Natural killer cell (primary cell): ENCODE measurements at regions not wholly inside any gene's neighbourhood (a gene's known extent, or its start where the extent isn't known, plus 50 kb on each side); places are given as distances from the start of the nearest gene placed in this dataset.

Experiments
- ATAC-seq, 3 donors: fragments of 150-1000 bp in 2 of 3; fragments of 200-7000 bp in 1 of 3; cut with Tn5 transposase; 1 replicate in 1 of 3; 2 replicates in 2 of 3; pipeline ENCODE4 v1.10.0; 2021; ENCODE audit warnings: mild to moderate bottlenecking in 2 of 3, moderate library complexity in 2 of 3
- DNase-seq, 2 donors: peaks; one replicate each; pipeline versions ENCODE4 v3.0.0 to v3.0.0-alpha.2; 2013 to 2021; ENCODE audit warnings: mixed read lengths in 1 of 2
- H3K27ac ChIP-seq: one replicate; pipeline ENCODE4 v1.5.1; 2013; ENCODE audit warnings: mild to moderate bottlenecking, low read length
- H3K27me3 ChIP-seq: one replicate; pipeline ENCODE4 v1.6.1; 2013; ENCODE audit warnings: low read length; ENCODE audit not compliant: control insufficient read depth, insufficient read depth
- H3K36me3 ChIP-seq: one replicate; pipeline ENCODE4 v1.6.1; 2013; ENCODE audit warnings: low read length; ENCODE audit not compliant: control insufficient read depth, insufficient read depth
- H3K4me1 ChIP-seq: one replicate; pipeline ENCODE4 v1.6.1; 2013; ENCODE audit warnings: low read length; ENCODE audit not compliant: control insufficient read depth, insufficient read depth
- H3K4me3 ChIP-seq: one replicate; pipeline ENCODE4 v1.5.1; 2013; ENCODE audit warnings: low read length
- H3K9me3 ChIP-seq: one replicate; pipeline ENCODE4 v1.6.1; 2013; ENCODE audit warnings: low read length; ENCODE audit not compliant: control insufficient read depth, insufficient read depth
- H3K27ac Mint-ChIP-seq, 2 donors: one replicate each; pipeline ENCODE4 v1.8.0; 2022; ENCODE audit warnings: mild to moderate bottlenecking in 2 of 2, mixed read lengths in 2 of 2, moderate library complexity in 1 of 2
- H3K27me3 Mint-ChIP-seq, 2 donors: one replicate each; pipeline ENCODE4 v1.8.0; 2022; ENCODE audit warnings: low read depth in 2 of 2, mixed read lengths in 2 of 2
- H3K36me3 Mint-ChIP-seq: one replicate; pipeline ENCODE4 v1.8.0; 2022; ENCODE audit warnings: mixed read lengths
- H3K4me1 Mint-ChIP-seq, 2 donors: one replicate each; pipeline ENCODE4 v1.8.0; 2022; ENCODE audit warnings: mixed read lengths in 2 of 2
- H3K4me3 Mint-ChIP-seq: one replicate; pipeline ENCODE4 v1.8.0; 2022; ENCODE audit warnings: mild to moderate bottlenecking, moderate library complexity, mixed read lengths
- H3K9me3 Mint-ChIP-seq, 2 donors: one replicate each; pipeline ENCODE4 v1.8.0; 2022; ENCODE audit warnings: mixed read lengths in 2 of 2
- WGBS: methylation state at CpG from one replicate; pipeline ENCODE4 v1.1.7; 2013; ENCODE audit warnings: missing lambda C conversion rate; ENCODE audit not compliant: insufficient coverage; 5-methylcytosine and 5-hydroxymethylcytosine counted together
- intact Hi-C: fragments of 100-400 bp; cut with micrococcal nuclease; formaldehyde crosslinking; loops from one replicate; pipeline ENCODE4 v1.14.2; 2022
- TF ChIP-seq, protein P1 (sequence below): fragments of 200-600 bp; IDR thresholded peaks from one replicate; pipeline ENCODE4 v1.8.0; 2022; ENCODE audit warnings: antibody characterized with exemption

DNA sequence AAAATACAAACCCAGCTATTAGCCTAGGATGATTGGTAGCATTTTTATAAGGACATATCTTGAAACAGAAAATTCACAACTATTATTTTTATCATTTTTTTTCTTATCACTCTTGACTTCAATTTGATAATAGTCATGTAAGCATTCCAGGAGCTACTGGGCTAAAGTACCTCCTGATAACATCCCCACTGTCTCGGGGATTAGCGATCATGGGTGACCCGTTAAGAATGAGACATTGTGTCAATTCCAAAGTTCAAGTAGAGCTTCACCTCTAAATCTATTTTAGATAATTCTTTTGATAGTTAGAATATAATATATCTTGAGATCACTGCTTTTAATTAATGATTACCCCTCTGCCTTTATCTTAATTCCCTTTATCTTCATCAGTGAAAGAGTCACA lies 1204.5 kb upstream of the CHAC2 start:
- Mint-ChIP-seq H3K27me3 (no peaks in the 10 kb centered on the region), H3K36me3 (no peaks in the 10 kb centered on the region), H3K4me1 (no peaks in the 10 kb centered on the region), H3K9me3 (peaks cover 22 to 28% of the 10 kb centered on the region in 2 donors), H3K4me3 (no peak overlapping the region), H3K27ac (no peak overlapping the region)
- H3K4me1 ChIP-seq, result no peaks in the 10 kb centered on the region
- H3K4me3 ChIP-seq, result no peak overlapping the region
- 40% methylated on average over 2 of the region's 3 CpGs for WGBS
- ATAC-seq (no peak), DNase-seq (no peak)
- intact Hi-C loops, result no loop called here
- TF ChIP-seq, protein P1, sequence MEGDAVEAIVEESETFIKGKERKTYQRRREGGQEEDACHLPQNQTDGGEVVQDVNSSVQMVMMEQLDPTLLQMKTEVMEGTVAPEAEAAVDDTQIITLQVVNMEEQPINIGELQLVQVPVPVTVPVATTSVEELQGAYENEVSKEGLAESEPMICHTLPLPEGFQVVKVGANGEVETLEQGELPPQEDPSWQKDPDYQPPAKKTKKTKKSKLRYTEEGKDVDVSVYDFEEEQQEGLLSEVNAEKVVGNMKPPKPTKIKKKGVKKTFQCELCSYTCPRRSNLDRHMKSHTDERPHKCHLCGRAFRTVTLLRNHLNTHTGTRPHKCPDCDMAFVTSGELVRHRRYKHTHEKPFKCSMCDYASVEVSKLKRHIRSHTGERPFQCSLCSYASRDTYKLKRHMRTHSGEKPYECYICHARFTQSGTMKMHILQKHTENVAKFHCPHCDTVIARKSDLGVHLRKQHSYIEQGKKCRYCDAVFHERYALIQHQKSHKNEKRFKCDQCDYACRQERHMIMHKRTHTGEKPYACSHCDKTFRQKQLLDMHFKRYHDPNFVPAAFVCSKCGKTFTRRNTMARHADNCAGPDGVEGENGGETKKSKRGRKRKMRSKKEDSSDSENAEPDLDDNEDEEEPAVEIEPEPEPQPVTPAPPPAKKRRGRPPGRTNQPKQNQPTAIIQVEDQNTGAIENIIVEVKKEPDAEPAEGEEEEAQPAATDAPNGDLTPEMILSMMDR, result no peak
- H3K27me3 ChIP-seq, result no peaks in the 10 kb centered on the region
- no peaks in the 10 kb centered on the region for H3K36me3 ChIP-seq
- no peak overlapping the region for H3K27ac ChIP-seq
- H3K9me3 ChIP-seq, result no peaks in the 10 kb centered on the region

DNA sequence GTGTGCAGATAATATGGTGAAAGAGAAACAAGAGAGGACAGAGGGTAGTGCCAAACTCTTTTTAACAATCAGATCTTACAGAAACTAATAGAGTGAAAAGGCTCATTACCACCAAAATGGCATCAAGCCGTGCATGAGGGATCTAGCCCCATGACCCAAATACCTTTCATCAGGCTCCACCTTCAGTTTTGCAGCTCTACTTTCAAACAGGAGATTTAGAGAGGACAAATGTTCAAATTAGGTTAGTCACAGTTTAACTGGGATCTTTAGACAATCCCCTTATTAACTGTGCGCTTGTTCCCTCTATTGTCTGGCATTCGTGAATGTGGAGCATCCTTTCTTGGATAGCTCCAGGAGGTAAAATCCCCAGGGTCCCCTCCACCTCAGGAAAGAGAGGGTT lies 1209.3 kb upstream of the CHAC2 start:
- Histone ChIP-seq H3K4me3 (no peak overlapping the region), H3K4me1 (no peaks in the 10 kb centered on the region), H3K27ac (no peak overlapping the region), H3K9me3 (no peaks in the 10 kb centered on the region), H3K36me3 (no peaks in the 10 kb centered on the region), H3K27me3 (no peaks in the 10 kb centered on the region)
- DNase-seq (no peak), ATAC-seq (no peak)
- WGBS, result 93% methylated on average over 3 of the region's 3 CpGs
- peaks cover 16 to 17% of the 10 kb centered on the region in 2 donors for H3K9me3 Mint-ChIP-seq
- TF ChIP-seq, protein P1, result no peak
- no peak overlapping the region for H3K4me3 Mint-ChIP-seq
- intact Hi-C loops, result no loop called here
- no peak overlapping the region for H3K27ac Mint-ChIP-seq
- H3K4me1 Mint-ChIP-seq, result no peaks in the 10 kb centered on the region
- H3K36me3 Mint-ChIP-seq, result peaks cover 7% of the 10 kb centered on the region
- no peaks in the 10 kb centered on the region for H3K27me3 Mint-ChIP-seq

DNA sequence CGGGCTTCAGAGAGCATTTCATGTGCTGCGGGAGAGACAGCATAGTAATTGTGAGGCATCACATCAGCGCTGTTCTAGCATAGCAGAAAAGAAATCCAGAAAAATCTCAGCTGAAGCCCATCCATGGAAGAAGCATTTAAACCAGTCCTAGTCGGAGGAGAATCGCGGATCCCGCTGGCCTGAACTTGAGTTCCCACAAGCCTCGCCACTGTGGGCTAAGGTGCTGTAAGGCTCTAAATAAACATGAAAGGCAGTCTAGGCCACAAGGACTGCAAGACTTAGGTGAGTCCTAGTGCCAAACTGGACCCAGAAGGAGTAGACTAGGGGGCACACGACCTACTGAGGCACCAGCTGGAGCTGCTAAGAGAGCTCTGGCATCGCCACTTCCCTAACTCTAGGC lies 1225.3 kb upstream of the CHAC2 start:
- no peak for DNase-seq
- no CpG with 5 or more reads among the region's 10 CpGs for WGBS
- intact Hi-C loops, result no loop called here
- ATAC-seq, result no peak
- peaks cover 6% of the 10 kb centered on the region for H3K36me3 Mint-ChIP-seq
- Histone ChIP-seq H3K9me3 (peaks cover 20% of the 10 kb centered on the region), H3K27me3 (no peaks in the 10 kb centered on the region), H3K4me1 (no peaks in the 10 kb centered on the region), H3K27ac (no peak overlapping the region), H3K4me3 (no peak overlapping the region), H3K36me3 (no peaks in the 10 kb centered on the region)
- H3K4me3 Mint-ChIP-seq, result no peak overlapping the region
- TF ChIP-seq, protein P1, result no peak
- H3K9me3 Mint-ChIP-seq, result peaks cover 10 to 27% of the 10 kb centered on the region in 2 donors
- no peak overlapping the region for H3K27ac Mint-ChIP-seq
- no peaks in the 10 kb centered on the region for H3K27me3 Mint-ChIP-seq
- no peaks in the 10 kb centered on the region for H3K4me1 Mint-ChIP-seq
